Endodermal cell (in vitro differentiated cells): ENCODE measurements at regions not wholly inside any gene's neighbourhood (a gene's known extent, or its start where the extent isn't known, plus 50 kb on each side); places are given as distances from the start of the nearest gene placed in this dataset.

Experiments
- DNase-seq: peaks from one replicate; pipeline ENCODE4 v3.0.0-alpha.2; 2017
- H3K27ac ChIP-seq: 2 replicates; pipeline ENCODE4 v1.5.1; 2013; ENCODE audit warnings: mild to moderate bottlenecking, low read depth, low read length, moderate library complexity
- H3K27me3 ChIP-seq: 2 replicates; pipeline ENCODE4 v1.6.1; 2013; ENCODE audit warnings: mild to moderate bottlenecking, low read length, moderate library complexity; ENCODE audit not compliant: insufficient read depth, control insufficient read depth, poor library complexity, severe bottlenecking
- H3K36me3 ChIP-seq: 2 replicates; pipeline ENCODE4 v1.7.0; 2013; ENCODE audit warnings: mild to moderate bottlenecking, low read length, moderate library complexity; ENCODE audit not compliant: control insufficient read depth, insufficient read depth
- H3K4me1 ChIP-seq: one replicate; pipeline ENCODE4 v1.7.0; 2013; ENCODE audit warnings: low read length; ENCODE audit not compliant: control insufficient read depth, insufficient read depth
- H3K4me3 ChIP-seq: 2 replicates; pipeline ENCODE4 v1.5.1; 2013; ENCODE audit warnings: mild to moderate bottlenecking, low read length, moderate library complexity
- H3K9ac ChIP-seq: 2 replicates; pipeline ENCODE4 v1.6.1; 2013; ENCODE audit warnings: mild to moderate bottlenecking, low read length, moderate library complexity; ENCODE audit not compliant: poor library complexity, severe bottlenecking; ENCODE audit errors: extremely low read depth
- H3K9me3 ChIP-seq: 2 replicates; pipeline ENCODE4 v1.6.1; 2013; ENCODE audit warnings: mild to moderate bottlenecking, low read length, moderate library complexity; ENCODE audit not compliant: control insufficient read depth
- H3K27ac Mint-ChIP-seq: 2 replicates; pipeline ENCODE4 v1.8.0; 2020; ENCODE audit warnings: mixed read lengths
- H3K27me3 Mint-ChIP-seq: 2 replicates; pipeline ENCODE4 v1.8.0; 2021; ENCODE audit warnings: mild to moderate bottlenecking, mixed read lengths; ENCODE audit not compliant: insufficient read depth
- H3K36me3 Mint-ChIP-seq: 2 replicates; pipeline ENCODE4 v1.8.0; 2020; ENCODE audit warnings: low read depth, mixed read lengths
- H3K4me1 Mint-ChIP-seq: 2 replicates; pipeline ENCODE4 v1.8.0; 2020; ENCODE audit warnings: mixed read lengths
- H3K4me3 Mint-ChIP-seq: 2 replicates; pipeline ENCODE4 v1.8.0; 2020; ENCODE audit warnings: mild to moderate bottlenecking, moderate library complexity, mixed read lengths
- H3K9me3 Mint-ChIP-seq: 2 replicates; pipeline ENCODE4 v1.8.0; 2020; ENCODE audit warnings: mild to moderate bottlenecking, mixed read lengths
- CTCF ChIP-seq: fragments of 200-600 bp; sonication (generic); conservative IDR thresholded peaks from 2 replicates; pipeline ENCODE4 v1.5.0; 2021; ENCODE audit warnings: antibody characterized with exemption, mild to moderate bottlenecking
- WGBS, 2 experiments: methylation state at CpG; one replicate each; pipeline versions ENCODE4 v1.1.5 to v1.1.7; 2013; ENCODE audit warnings: missing lambda C conversion rate in 2 of 2, mixed read lengths in 1 of 2; ENCODE audit not compliant: insufficient coverage in 1 of 2, insufficient read length in 1 of 2; 5-methylcytosine and 5-hydroxymethylcytosine counted together

- 86 to 98% methylated on average over 2 to 3 of the region's 3 CpGs for WGBS, 2 experiments
- H3K9me3 Mint-ChIP-seq = no peaks in the 10 kb centered on the region
- Histone ChIP-seq H3K36me3 (no peaks in the 10 kb centered on the region), H3K4me3 (no peak overlapping the region), H3K27me3 (no peaks in the 10 kb centered on the region), H3K9me3 (no peaks in the 10 kb centered on the region), H3K4me1 (no peaks in the 10 kb centered on the region), H3K27ac (no peak overlapping the region), H3K9ac (no peak overlapping the region)
- TF ChIP-seq CTCF = no peak
- H3K36me3 Mint-ChIP-seq = no peaks in the 10 kb centered on the region
- DNase-seq = no peak
- no peak overlapping the region for H3K4me3 Mint-ChIP-seq
- H3K27me3 Mint-ChIP-seq = no peaks in the 10 kb centered on the region
- no peak overlapping the region for H3K27ac Mint-ChIP-seq
- H3K4me1 Mint-ChIP-seq = no peaks in the 10 kb centered on the region
These were observed 52.2 kb downstream of the FAT3 start for GRCh38 chr11:92276773-92277172.

DNA sequence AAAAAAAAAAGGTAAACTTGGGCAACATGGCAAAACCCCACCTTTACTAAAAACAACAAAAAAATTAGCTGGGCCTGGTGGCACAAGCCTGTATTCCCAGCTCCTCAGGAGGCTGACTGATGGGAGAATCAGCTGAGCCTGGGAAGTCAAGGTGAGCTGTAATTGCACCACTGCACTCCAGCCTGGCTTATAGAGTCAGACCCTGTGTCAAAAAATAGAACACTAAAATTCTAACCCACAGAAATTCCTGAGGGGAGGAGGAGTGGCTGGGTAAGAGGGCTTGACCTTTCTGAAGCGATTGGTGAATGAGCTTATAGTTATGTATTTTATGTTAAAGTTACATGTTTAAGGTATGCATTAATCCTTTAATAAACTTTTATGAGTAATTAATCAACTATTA, 53.3 kb downstream of the FAT3 start:
- H3K27me3 ChIP-seq = no peaks in the 10 kb centered on the region
- H3K4me3 ChIP-seq = no peak overlapping the region
- 100% methylated on average over 1 of the region's 1 CpG; no CpG with 5 or more reads in 1 of the 2 experiments for WGBS, 2 experiments
- H3K4me1 Mint-ChIP-seq = no peaks in the 10 kb centered on the region
- H3K36me3 Mint-ChIP-seq = no peaks in the 10 kb centered on the region
- H3K9me3 ChIP-seq = no peaks in the 10 kb centered on the region
- no peak for DNase-seq
- H3K9ac ChIP-seq = no peak overlapping the region
- no peaks in the 10 kb centered on the region for H3K27me3 Mint-ChIP-seq
- no peaks in the 10 kb centered on the region for H3K36me3 ChIP-seq
- H3K9me3 Mint-ChIP-seq = no peaks in the 10 kb centered on the region
- H3K4me1 ChIP-seq = no peaks in the 10 kb centered on the region
- TF ChIP-seq CTCF = no peak
- no peak overlapping the region for H3K4me3 Mint-ChIP-seq
- H3K27ac Mint-ChIP-seq = no peak overlapping the region
- no peak overlapping the region for H3K27ac ChIP-seq

- 94 to 100% methylated on average over 1 of the region's 1 CpG for WGBS, 2 experiments
- Mint-ChIP-seq H3K4me1 (no peaks in the 10 kb centered on the region), H3K27me3 (no peaks in the 10 kb centered on the region), H3K4me3 (no peak overlapping the region), H3K27ac (no peak overlapping the region), H3K9me3 (no peaks in the 10 kb centered on the region), H3K36me3 (no peaks in the 10 kb centered on the region)
- no peak for DNase-seq
- Histone ChIP-seq H3K9me3 (no peaks in the 10 kb centered on the region), H3K27me3 (no peaks in the 10 kb centered on the region), H3K4me3 (no peak overlapping the region), H3K27ac (no peak overlapping the region), H3K36me3 (no peaks in the 10 kb centered on the region), H3K4me1 (no peaks in the 10 kb centered on the region), H3K9ac (no peak overlapping the region)
- no peak for TF ChIP-seq CTCF
These were observed 54.3 kb downstream of the FAT3 start for GRCh38 chr11:92278791-92279433.
